MV-4-11 (cell line): ENCODE measurements at regions not wholly inside any gene's neighbourhood (a gene's known extent, or its start where the extent isn't known, plus 50 kb on each side); places are given as distances from the start of the nearest gene placed in this dataset.
A peak's percentile ranks its signal among the peaks of the same experiment; 100 is the strongest.

Experiments
- DNase-seq: peaks from one replicate; lab custom pipeline; 2025; lab: John Stamatoyannopoulos, UW

DNA sequence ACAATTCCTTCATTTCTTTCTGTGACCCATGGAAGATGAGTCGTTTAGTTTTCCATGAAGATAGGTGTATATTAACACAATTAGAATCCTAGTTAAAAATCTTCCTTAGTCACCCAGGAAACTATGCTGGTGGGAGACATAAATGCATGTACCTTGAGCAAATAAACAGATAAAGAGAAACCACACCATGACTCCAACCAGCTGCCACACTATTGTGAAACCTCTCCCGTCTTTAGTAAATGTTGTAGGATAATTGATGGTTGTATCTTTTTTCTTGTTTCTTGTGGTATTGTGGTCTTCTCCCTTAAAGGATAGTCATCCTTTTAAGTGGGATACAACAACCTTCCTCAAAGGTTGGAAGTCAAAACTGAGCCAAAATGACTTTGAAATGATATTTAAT, 103.8 kb upstream of the LEF1 start:
- DNase-seq: peak; percentile 31

- DNase-seq: no peak
These were observed 103.3 kb upstream of the LEF1 start for GRCh38 chr4:108272046-108272445.

GRCh38 chr4:108270466-108271450, 102.0 kb upstream of the LEF1 start:
- DNase-seq: peak; percentile 8

DNA sequence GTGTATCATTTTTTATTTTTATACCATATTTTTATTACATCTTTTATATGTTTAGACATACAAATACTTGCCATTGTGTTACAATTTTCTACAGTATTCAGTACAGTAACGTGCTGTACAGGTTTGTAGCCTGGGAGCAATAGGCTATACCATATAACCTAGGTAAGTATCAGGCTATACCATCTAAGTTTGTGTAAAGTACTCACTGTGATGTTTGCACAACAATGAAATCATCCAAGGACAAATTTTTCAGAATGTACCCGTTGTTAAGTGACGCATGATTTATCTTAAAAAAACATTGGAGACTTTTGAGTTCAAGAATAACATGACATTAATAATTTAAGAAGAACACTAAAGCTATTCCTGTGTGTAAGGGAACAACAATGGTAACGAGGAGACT, 96.0 kb upstream of the LEF1 start:
- no peak for DNase-seq

- no peak for DNase-seq
These were observed 94.3 kb upstream of the LEF1 start for GRCh38 chr4:108263057-108263456.

GRCh38 chr4:108261026-108261425, 92.3 kb upstream of the LEF1 start:
- DNase-seq: no peak

DNA sequence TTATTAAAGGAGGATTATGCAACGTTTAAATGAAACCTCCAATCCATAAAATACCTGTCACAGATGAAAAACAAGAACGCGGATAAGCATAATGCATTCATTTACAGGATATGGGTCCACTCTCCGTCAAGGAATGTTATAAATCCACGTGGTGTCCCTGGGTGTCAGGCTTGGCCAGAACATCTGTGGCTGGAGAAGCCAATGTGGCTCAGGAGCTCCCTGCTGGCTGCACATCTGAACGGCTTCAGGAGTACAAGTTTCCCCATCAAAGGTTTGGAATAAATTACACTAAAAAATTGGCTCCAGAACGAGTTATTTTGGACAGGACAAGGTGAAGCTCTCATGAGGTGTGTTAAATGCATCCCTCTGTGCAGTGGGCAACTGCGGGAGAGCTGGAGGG, 87.8 kb upstream of the LEF1 start:
- DNase-seq: no peak

DNA sequence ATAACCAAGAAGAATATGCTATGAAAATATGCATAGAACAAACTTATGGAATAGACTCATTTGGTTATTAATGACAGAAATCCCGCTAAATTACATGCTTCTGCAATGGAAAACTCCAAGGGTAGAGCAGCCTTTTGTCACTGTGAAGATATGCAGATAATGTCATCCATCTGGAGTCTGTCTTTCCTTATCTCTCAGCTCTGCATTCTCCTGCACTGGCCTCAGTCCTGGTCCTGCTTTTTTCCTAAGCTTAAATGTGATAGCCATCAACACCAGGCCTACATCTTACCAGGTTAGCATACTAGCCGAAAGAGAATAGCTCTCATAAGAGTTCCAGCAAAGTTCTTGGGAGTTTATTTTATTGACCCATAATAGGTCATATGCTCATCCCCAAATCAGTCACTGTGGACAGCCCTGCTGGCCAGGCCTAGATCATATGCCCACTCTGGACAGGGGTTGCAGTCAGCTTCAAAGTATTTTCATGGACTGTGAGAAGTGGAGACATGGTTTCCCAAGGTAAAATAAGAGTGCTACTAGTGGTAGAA, 86.5 kb upstream of the LEF1 start:
- DNase-seq: no peak

- no peak for DNase-seq
These were observed 80.7 kb upstream of the LEF1 start for GRCh38 chr4:108249397-108249796.

- DNase-seq: no peak
These were observed 78.8 kb upstream of the LEF1 start for GRCh38 chr4:108247387-108248049.

GRCh38 chr4:108244606-108245005, 75.9 kb upstream of the LEF1 start:
- DNase-seq: no peak

DNA sequence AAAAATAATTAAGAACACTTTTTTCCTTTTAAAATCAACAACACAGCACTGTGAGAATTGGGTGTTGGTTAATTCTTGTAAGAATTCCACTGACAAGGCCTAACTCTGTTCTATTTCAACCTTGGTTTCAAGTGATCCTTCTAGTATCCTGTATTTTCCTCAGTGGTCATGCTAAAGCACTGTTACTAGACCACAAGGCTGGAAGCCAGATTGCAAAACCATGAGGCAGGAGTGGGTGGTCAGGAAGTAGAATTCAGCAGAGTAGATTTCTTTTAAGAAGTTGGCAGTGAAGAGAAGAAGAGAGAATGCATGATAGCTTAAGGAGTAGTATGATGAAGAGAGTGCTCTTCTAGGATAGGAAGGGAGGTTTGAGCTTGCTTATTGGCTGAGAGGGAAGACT, 71.6 kb upstream of the LEF1 start:
- DNase-seq: peak; percentile 60

DNA sequence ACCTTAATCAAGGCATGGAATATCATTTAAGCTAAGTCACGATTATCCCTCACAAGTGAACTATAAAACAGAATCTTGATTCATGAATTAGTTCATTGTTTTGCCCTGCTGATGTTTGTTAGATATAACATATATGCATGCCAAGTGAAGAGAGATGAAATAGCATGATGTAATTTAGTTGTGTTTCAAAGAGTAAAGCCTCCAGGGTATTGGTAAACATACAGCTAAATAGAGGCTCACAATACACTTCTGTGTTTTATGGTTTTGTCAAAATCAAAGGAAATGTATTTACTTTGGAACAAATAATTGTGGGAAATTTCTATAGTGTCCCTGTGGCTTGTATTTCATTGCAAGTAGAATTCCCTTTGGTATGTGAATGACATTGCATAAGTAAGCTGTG, 69.0 kb upstream of the LEF1 start:
- no peak for DNase-seq

DNA sequence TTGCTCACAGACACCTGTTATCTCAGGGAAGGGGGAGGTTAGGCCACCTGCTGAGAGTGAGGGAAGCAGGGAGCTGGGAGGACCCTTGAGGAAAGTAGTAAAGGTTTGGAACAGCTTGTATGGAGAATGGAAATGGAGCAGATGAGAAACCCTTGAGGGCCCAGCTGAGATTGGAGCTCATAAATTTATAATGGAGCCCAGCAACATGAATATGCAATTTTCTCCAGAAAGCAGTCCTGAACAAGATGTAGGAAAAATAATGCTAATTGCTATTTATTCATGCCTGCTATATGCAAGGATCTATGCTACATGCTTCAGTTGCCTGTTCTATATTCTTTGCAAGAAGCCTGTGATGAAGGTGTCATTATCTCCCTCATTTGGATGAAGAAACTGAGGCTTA, 67.5 kb upstream of the LEF1 start:
- DNase-seq: no peak

GRCh38 chr4:108227923-108228322, 59.2 kb upstream of the LEF1 start:
- DNase-seq: peak; percentile 75

DNA sequence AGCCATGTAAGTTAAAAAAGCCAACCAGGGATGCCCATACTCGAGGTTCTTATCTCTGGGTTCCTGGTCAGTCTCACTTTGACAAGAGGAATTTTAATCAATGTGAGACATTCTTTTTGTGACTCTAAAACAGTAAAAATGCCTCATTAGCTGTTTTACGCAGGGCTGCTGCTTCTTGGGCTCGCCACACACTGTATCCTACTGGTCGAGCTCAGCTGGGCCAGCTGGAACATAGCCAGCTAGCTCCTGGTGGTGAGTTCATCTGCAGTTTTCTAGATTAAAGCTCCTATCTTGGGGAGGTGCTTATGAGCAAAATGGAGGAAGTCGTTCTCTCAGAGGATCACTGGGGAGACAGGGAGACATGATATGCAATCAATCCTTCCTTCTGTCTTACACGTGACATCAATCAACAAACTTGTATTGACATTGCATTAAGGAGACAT, 55.9 kb upstream of the LEF1 start:
- no peak for DNase-seq

GRCh38 chr4:108223313-108223712, 54.6 kb upstream of the LEF1 start:
- no peak for DNase-seq

DNA sequence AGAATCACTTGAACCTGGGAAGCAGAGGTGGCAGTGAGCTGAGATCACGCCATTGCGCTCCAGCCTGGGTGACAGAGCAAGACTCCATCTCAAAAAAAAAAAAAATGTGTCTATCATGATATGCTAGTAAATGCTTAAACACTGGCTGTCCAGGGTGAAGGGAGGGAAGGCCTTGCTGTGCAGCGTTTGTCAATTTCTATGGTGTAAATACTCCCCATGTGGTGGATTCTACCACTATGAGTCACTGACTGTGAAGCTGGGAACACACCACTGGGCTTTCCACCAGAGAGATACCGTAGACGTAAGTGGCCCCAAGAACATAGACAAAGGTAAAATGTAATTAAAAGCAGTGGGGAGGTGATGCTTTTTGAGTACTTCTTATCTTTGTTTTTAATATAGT, 51.3 kb upstream of the LEF1 start:
- no peak for DNase-seq
